AG04450 (cell line): ENCODE measurements at regions not wholly inside any gene's neighbourhood (a gene's known extent, or its start where the extent isn't known, plus 50 kb on each side); places are given as distances from the start of the nearest gene placed in this dataset.

ENCODE experiments used
- CTCF ChIA-PET: fragments of 300-600, 350-600 bp; formaldehyde crosslinking; extraction: SDS; loops from one replicate; lab custom pipeline; 2022; ENCODE audit warnings: antibody characterized with exemption, inconsistent platforms; lab: Charles Lee
- POLR2A ChIA-PET: fragments of 350-600 bp; formaldehyde crosslinking; extraction: SDS; loops from one replicate; lab custom pipeline; 2021; ENCODE audit warnings: antibody characterized with exemption, inconsistent platforms; lab: Yijun Ruan, JAX
- DNase-seq: peaks from one replicate; pipeline ENCODE4 v3.0.0-alpha.2; 2011; ENCODE audit warnings: low read depth, low spot score
- H3K27ac ChIP-seq: one replicate; pipeline ENCODE4 v1.5.1; 2012; ENCODE audit warnings: low read depth, low read length, control low read depth
- H3K27me3 ChIP-seq: one replicate; pipeline ENCODE4 v1.6.0; 2012; ENCODE audit warnings: low read length; ENCODE audit not compliant: control insufficient read depth, insufficient read depth
- H3K4me3 ChIP-seq: 2 replicates; pipeline ENCODE4 v1.5.1; 2011; ENCODE audit warnings: mild to moderate bottlenecking, low read depth, low read length, control low read depth
- H3K9me3 ChIP-seq: 2 replicates; pipeline ENCODE4 v1.5.1; 2012; ENCODE audit warnings: low read length; ENCODE audit not compliant: control insufficient read depth, insufficient read depth
- CTCF ChIP-seq: IDR thresholded peaks from 2 replicates; pipeline ENCODE4 v1.5.1; 2011; ENCODE audit warnings: low read depth, low read length, control low read depth, inconsistent platforms

- Histone ChIP-seq H3K27me3 (no peaks in the 10 kb centered on the region), H3K4me3 (no peak overlapping the region), H3K9me3 (no peaks in the 10 kb centered on the region), H3K27ac (no peak overlapping the region)
- no peak for DNase-seq
- ChIA-PET POLR2A (no interaction called here), CTCF (no interaction called here)
- no peak for TF ChIP-seq CTCF
These were observed 672.5 kb upstream of the RORB start for GRCh38 chr9:73824671-73825070.

GRCh38 chr9:73838871-73839270 is 658.3 kb upstream of the RORB start:
- CTCF ChIA-PET = no interaction called here

GRCh38 chr9:73839471-73839870 is 657.7 kb upstream of the RORB start:
- Histone ChIP-seq H3K4me3 (no peak overlapping the region), H3K9me3 (peaks cover 3% of the 10 kb centered on the region; the same call in 1 of the 2 replicates), H3K27me3 (no peaks in the 10 kb centered on the region), H3K27ac (no peak overlapping the region)
- no peak for DNase-seq
- POLR2A ChIA-PET = no interaction called here
- CTCF ChIA-PET = no interaction called here
- TF ChIP-seq CTCF = no peak

More at GRCh38 chr9:73838871-73839270, 658.3 kb upstream of the RORB start:
- H3K4me3 ChIP-seq = no peak overlapping the region
- H3K27ac ChIP-seq = no peak overlapping the region
- no peak for DNase-seq
- H3K9me3 ChIP-seq = peaks cover 3% of the 10 kb centered on the region; the same call in 1 of the 2 replicates
- no peak for TF ChIP-seq CTCF
- no peaks in the 10 kb centered on the region for H3K27me3 ChIP-seq
- POLR2A ChIA-PET = no interaction called here

- no peak for DNase-seq
- POLR2A ChIA-PET = no interaction called here
- no peak overlapping the region for H3K4me3 ChIP-seq
- no peak for TF ChIP-seq CTCF
- CTCF ChIA-PET = no interaction called here
- no peaks in the 10 kb centered on the region for H3K27me3 ChIP-seq
- H3K9me3 ChIP-seq = peaks cover 3% of the 10 kb centered on the region; the same call in 1 of the 2 replicates
- no peak overlapping the region for H3K27ac ChIP-seq
These were observed 656.1 kb upstream of the RORB start for GRCh38 chr9:73841018-73841417.

DNA sequence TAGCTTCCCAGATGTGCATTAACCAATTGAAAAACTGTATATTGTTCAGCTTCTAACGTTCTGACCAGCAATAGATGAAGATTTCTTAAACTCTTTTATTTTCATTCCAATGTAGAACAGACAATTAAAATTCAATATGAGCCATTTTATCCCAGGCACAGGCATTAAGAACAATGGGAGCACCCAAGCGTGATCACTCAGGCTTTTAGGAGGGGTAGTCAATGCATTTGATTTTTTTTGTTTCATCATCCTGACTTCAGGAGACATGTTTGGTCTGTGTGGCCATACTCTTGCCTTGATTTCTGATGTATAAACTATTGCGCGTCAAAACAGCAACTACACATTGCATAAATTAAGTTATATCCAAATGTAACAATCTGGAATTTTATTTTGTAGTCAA is 653.0 kb upstream of the RORB start:
- Histone ChIP-seq H3K4me3 (no peak overlapping the region), H3K27me3 (no peaks in the 10 kb centered on the region), H3K9me3 (no peaks in the 10 kb centered on the region), H3K27ac (no peak overlapping the region)
- no peak for TF ChIP-seq CTCF
- DNase-seq = no peak
- POLR2A ChIA-PET = no interaction called here
- CTCF ChIA-PET = no interaction called here
